AG04450 (cell line): ENCODE measurements at regions not wholly inside any gene's neighbourhood (a gene's known extent, or its start where the extent isn't known, plus 50 kb on each side); places are given as distances from the start of the nearest gene placed in this dataset.

Source experiments
- CTCF ChIA-PET: fragments of 300-600, 350-600 bp; formaldehyde crosslinking; extraction: SDS; loops from one replicate; lab custom pipeline; 2022; ENCODE audit warnings: antibody characterized with exemption, inconsistent platforms; lab: Charles Lee
- POLR2A ChIA-PET: fragments of 350-600 bp; formaldehyde crosslinking; extraction: SDS; loops from one replicate; lab custom pipeline; 2021; ENCODE audit warnings: antibody characterized with exemption, inconsistent platforms; lab: Yijun Ruan, JAX
- DNase-seq: peaks from one replicate; pipeline ENCODE4 v3.0.0-alpha.2; 2011; ENCODE audit warnings: low read depth, low spot score
- H3K27ac ChIP-seq: one replicate; pipeline ENCODE4 v1.5.1; 2012; ENCODE audit warnings: low read depth, low read length, control low read depth
- H3K27me3 ChIP-seq: one replicate; pipeline ENCODE4 v1.6.0; 2012; ENCODE audit warnings: low read length; ENCODE audit not compliant: control insufficient read depth, insufficient read depth
- H3K4me3 ChIP-seq: 2 replicates; pipeline ENCODE4 v1.5.1; 2011; ENCODE audit warnings: mild to moderate bottlenecking, low read depth, low read length, control low read depth
- H3K9me3 ChIP-seq: 2 replicates; pipeline ENCODE4 v1.5.1; 2012; ENCODE audit warnings: low read length; ENCODE audit not compliant: control insufficient read depth, insufficient read depth
- TF ChIP-seq, protein P1 (sequence below): IDR thresholded peaks from 2 replicates; pipeline ENCODE4 v1.5.1; 2011; ENCODE audit warnings: low read depth, low read length, control low read depth, inconsistent platforms

DNA sequence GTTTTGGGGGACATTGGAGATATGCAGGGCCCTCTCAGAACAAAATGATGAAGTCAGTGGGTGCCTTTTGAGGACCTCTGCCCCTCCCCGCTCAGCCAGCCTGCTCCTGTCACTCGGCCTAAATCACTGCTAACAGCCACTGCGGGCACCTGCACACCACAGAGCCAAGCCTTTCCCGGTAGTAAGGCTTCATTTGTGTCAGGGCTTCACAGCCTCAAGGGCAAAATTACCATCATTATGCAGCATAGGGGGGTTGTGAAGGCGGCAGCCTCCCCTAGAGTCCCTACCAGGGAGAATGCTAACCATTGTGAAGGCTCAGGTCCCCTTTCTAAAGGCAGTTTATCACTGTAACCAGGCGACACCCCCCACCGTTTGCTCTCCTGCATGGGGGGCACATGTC lies 519.8 kb upstream of the MYT1L start:
- Histone ChIP-seq H3K9me3 (peaks cover 69% of the 10 kb centered on the region), H3K27ac (no peak overlapping the region), H3K27me3 (no peaks in the 10 kb centered on the region), H3K4me3 (no peak overlapping the region)
- POLR2A ChIA-PET: no interaction called here
- no peak for DNase-seq
- TF ChIP-seq, protein P1, sequence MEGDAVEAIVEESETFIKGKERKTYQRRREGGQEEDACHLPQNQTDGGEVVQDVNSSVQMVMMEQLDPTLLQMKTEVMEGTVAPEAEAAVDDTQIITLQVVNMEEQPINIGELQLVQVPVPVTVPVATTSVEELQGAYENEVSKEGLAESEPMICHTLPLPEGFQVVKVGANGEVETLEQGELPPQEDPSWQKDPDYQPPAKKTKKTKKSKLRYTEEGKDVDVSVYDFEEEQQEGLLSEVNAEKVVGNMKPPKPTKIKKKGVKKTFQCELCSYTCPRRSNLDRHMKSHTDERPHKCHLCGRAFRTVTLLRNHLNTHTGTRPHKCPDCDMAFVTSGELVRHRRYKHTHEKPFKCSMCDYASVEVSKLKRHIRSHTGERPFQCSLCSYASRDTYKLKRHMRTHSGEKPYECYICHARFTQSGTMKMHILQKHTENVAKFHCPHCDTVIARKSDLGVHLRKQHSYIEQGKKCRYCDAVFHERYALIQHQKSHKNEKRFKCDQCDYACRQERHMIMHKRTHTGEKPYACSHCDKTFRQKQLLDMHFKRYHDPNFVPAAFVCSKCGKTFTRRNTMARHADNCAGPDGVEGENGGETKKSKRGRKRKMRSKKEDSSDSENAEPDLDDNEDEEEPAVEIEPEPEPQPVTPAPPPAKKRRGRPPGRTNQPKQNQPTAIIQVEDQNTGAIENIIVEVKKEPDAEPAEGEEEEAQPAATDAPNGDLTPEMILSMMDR: no peak
- CTCF ChIA-PET: no interaction called here

DNA sequence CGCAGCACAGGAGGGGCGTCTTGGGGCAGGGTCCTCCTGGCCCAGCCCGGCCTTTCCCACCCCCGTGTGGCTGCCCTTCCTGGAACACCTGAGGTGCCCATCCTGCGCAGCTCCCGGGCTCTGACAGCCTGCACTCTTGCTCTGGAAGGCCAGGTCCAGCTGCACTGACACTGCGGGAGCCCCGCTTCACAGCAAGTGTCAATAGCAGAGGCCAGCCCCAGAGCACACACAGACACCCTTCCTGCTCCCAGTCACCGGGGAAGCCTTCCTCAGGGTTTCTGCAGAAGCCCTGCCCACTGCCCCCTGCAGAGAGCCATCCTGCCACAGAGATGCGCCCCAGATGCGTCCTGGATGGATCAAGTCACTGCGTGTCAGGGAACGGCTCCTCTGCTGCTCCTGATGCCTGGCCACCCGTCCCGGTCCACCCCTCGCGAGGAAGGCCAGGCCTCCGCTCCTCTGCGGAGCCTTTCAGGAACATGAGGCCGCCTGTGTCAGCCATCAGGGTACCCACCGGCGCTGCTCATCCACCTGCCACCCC lies 519.2 kb upstream of the MYT1L start:
- Histone ChIP-seq H3K27ac (no peak overlapping the region), H3K27me3 (no peaks in the 10 kb centered on the region), H3K4me3 (no peak overlapping the region), H3K9me3 (peaks cover 75% of the 10 kb centered on the region)
- ChIA-PET POLR2A (no interaction called here), CTCF (no interaction called here)
- TF ChIP-seq, protein P1: no peak
- no peak for DNase-seq

DNA sequence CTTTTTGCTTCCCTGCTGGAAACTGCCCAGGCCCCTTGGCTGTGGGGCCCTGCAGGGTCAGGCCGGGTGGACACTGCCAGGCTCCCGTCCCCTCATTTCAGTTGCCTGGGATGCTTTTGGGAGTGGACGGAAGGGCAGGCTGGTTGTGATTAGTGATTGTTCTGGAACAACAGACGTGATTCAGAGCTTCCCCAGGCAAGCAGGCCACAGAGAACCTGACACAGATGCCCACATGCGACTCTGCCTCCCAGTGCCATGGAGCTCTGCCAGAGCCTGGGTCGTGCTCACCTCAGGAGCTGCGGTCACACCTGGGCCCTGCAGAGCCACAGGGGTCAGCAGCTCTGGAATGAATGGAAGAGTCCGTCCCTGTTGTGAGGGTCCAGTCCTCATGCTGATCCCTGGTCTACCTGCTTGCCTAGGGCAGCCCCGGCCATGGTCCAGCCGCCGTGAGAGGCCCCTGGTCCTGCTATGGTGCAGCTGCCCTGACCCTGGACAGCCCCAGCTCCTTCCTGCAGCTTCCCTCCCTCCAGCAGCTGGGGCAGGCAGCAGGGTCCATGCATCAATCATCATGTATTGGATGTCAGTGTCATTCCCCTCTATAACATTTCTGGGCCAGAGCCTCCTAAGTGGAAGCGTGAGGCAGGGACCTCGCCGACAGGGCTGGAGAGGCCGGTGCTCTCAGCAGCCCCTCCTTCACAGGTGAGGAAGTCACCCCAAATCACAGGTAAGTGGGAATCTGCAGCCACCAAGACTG lies 518.6 kb upstream of the MYT1L start:
- POLR2A ChIA-PET: no interaction called here
- Histone ChIP-seq H3K27me3 (no peaks in the 10 kb centered on the region), H3K9me3 (peaks cover 78% of the 10 kb centered on the region), H3K27ac (no peak overlapping the region), H3K4me3 (no peak overlapping the region)
- TF ChIP-seq, protein P1: no peak
- CTCF ChIA-PET: no interaction called here
- DNase-seq: no peak

DNA sequence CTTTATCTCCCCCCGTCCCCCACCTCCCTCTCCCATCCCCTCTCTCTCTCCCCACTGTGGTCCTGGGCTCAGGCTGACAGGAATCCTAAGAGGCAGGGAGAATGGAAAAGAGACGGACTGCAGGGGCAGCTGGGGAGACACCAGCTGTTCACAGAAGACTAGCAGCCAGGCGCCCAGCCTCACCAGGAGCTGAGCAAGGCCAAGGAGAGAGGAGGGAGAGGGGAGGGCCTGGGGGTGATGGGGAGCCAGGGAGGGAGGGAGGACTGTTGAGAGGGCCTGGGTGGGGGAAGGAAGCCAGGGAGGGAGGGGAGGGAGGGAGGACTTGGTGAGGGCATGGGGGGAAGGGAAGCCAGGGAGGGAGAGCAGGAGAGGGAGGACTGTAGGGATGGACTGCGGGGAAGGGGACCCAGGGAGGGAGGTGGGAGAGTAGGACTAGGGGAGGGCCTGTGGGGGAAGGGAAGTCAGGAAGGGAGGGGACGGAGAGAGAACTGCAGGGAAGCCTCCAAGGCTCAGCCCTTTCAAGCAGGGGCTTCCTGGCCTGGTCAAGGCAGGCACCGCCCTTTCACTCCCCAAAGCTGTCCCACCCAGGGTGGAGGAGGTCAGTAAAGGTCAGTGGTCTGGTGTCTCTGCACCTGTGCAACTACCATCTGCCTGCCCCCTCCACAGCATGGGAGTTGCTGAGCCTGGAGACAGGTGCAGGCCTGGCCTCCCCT lies 517.7 kb upstream of the MYT1L start:
- Histone ChIP-seq H3K27ac (no peak overlapping the region), H3K9me3 (peaks cover 86% of the 10 kb centered on the region), H3K27me3 (no peaks in the 10 kb centered on the region), H3K4me3 (no peak overlapping the region)
- POLR2A ChIA-PET: no interaction called here
- TF ChIP-seq, protein P1: no peak
- CTCF ChIA-PET: no interaction called here
- DNase-seq: no peak

DNA sequence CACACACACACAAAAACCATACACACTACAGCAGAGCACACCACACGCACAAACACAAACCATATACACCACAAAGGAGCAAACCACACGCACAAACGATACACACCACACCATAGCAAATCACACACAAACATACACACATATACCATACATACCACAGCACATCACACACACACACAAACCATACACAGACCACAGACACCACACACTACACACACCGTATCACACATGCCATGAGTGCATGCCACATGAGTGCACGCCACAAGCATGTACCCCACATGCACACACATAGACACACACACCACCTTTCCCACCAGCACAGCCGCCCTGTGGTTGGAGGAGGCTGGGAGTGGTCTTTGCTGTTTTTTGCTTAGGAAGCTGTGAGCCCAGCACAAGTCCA lies 517.1 kb upstream of the MYT1L start:
- TF ChIP-seq, protein P1: no peak
- DNase-seq: no peak
- Histone ChIP-seq H3K9me3 (peaks cover 88% of the 10 kb centered on the region), H3K27ac (no peak overlapping the region), H3K4me3 (no peak overlapping the region), H3K27me3 (no peaks in the 10 kb centered on the region)
- CTCF ChIA-PET: no interaction called here
- POLR2A ChIA-PET: no interaction called here
